PC-9 (cell line): ENCODE measurements at regions not wholly inside any gene's neighbourhood (a gene's known extent, or its start where the extent isn't known, plus 50 kb on each side); places are given as distances from the start of the nearest gene placed in this dataset.

ENCODE experiments used
- BruUV-seq: library from RNA; stranded (reverse); fragments of 400-500 nt; replicated peaks from 2 replicates; lab custom pipeline; 2021; lab: Mats Ljungman, UMichigan
- CTCF ChIA-PET: fragments of 300-600 bp; sonication (Branson Sonifier 250); formaldehyde crosslinking; loops from one replicate; lab custom pipeline; 2022; ENCODE audit warnings: antibody characterized with exemption; lab: Charles Lee
- POLR2A ChIA-PET: fragments of 300-600 bp; sonication (Branson Sonifier 250); formaldehyde crosslinking; loops from one replicate; lab custom pipeline; 2022; ENCODE audit warnings: antibody characterized with exemption; ENCODE audit not compliant: unreplicated experiment; lab: Charles Lee
- DNase-seq, 2 experiments: peaks; one replicate each; pipeline versions ENCODE4 v3.0.0 to v3.0.0-alpha.2; 2015 to 2022; ENCODE audit warnings: mixed read lengths in 1 of 2
- H2AFZ ChIP-seq: fragments of 200-600 bp; sonication (generic); 2 replicates; pipeline ENCODE4 v1.8.1; 2017; ENCODE audit warnings: antibody characterized with exemption
- H3F3A ChIP-seq: fragments of 200-600 bp; sonication (generic); 2 replicates; pipeline ENCODE4 v1.8.1; 2017; ENCODE audit warnings: antibody characterized with exemption, mild to moderate bottlenecking, low read depth; ENCODE audit not compliant: insufficient read depth
- H3K27ac ChIP-seq: fragments of 200-600 bp; sonication (generic); 2 replicates; pipeline ENCODE4 v1.6.1; 2016; ENCODE audit warnings: mixed run types
- H3K27me3 ChIP-seq: fragments of 200-600 bp; sonication (generic); 2 replicates; pipeline ENCODE4 v1.6.1; 2016; ENCODE audit warnings: low read depth, mixed run types; ENCODE audit not compliant: insufficient read depth
- H3K36me3 ChIP-seq: fragments of 200-600 bp; sonication (generic); 2 replicates; pipeline ENCODE4 v1.6.1; 2016; ENCODE audit warnings: low read depth, mixed run types
- H3K4me1 ChIP-seq: fragments of 200-600 bp; sonication (generic); replicated peaks from 2 replicates; pipeline ENCODE4 v1.6.1; 2016; ENCODE audit warnings: mixed run types; ENCODE audit not compliant: insufficient read depth
- H3K4me2 ChIP-seq: fragments of 200-600 bp; sonication (generic); 2 replicates; pipeline ENCODE4 v1.6.1; 2017; ENCODE audit warnings: mixed run types
- H3K4me3 ChIP-seq: fragments of 200-600 bp; sonication (generic); 2 replicates; pipeline ENCODE4 v1.6.1; 2016; ENCODE audit warnings: mixed run types
- H3K79me2 ChIP-seq: fragments of 200-600 bp; sonication (generic); 2 replicates; pipeline ENCODE4 v1.6.1; 2017; ENCODE audit warnings: low read depth, mixed run types
- H3K9me2 ChIP-seq: fragments of 200-600 bp; sonication (generic); 2 replicates; pipeline ENCODE4 v1.8.1; 2017; ENCODE audit warnings: mild to moderate bottlenecking; ENCODE audit not compliant: insufficient read depth
- H3K9me3 ChIP-seq: fragments of 200-600 bp; sonication (generic); 2 replicates; pipeline ENCODE4 v1.8.1; 2016; ENCODE audit warnings: low read depth; ENCODE audit not compliant: insufficient read depth
- H4K20me1 ChIP-seq: fragments of 200-600 bp; sonication (generic); 2 replicates; pipeline ENCODE4 v1.8.1; 2017; ENCODE audit not compliant: insufficient read depth
- EZH2 ChIP-seq: fragments of 200-600 bp; sonication (generic); IDR thresholded peaks from 2 replicates; pipeline ENCODE4 v1.8.0; 2017; ENCODE audit warnings: antibody characterized with exemption, low read depth
- intact Hi-C: fragments of 100-400 bp; cut with micrococcal nuclease; formaldehyde crosslinking; loops from one replicate; pipeline ENCODE4 v1.10.0; 2022; ENCODE audit not compliant: unreplicated experiment
- TF ChIP-seq, protein P1 (sequence below): fragments of 200-600 bp; sonication (generic); conservative IDR thresholded peaks from 2 replicates; pipeline ENCODE4 v1.6.1; 2017; ENCODE audit warnings: mixed run types, antibody characterized with exemption, mild to moderate bottlenecking, moderate library complexity

- CTCF ChIA-PET, result no interaction called here
- no peak overlapping the region for H2AFZ ChIP-seq
- H4K20me1 ChIP-seq, result no peaks in the 10 kb centered on the region
- H3K79me2 ChIP-seq, result no peaks in the 10 kb centered on the region
- H3K4me1 ChIP-seq, result no peaks in the 10 kb centered on the region
- H3F3A ChIP-seq, result no peaks in the 10 kb centered on the region
- H3K9me3 ChIP-seq, result no peaks in the 10 kb centered on the region
- intact Hi-C loops, result no loop called here
- H3K4me2 ChIP-seq, result no peak overlapping the region
- no TSS peak for BruUV-seq
- H3K36me3 ChIP-seq, result no peaks in the 10 kb centered on the region
- no peak for DNase-seq
- peaks cover 4% of the 10 kb centered on the region; the same call in 1 of the 2 replicates for H3K9me2 ChIP-seq
- H3K4me3 ChIP-seq, result no peak overlapping the region
- TF ChIP-seq, protein P1, sequence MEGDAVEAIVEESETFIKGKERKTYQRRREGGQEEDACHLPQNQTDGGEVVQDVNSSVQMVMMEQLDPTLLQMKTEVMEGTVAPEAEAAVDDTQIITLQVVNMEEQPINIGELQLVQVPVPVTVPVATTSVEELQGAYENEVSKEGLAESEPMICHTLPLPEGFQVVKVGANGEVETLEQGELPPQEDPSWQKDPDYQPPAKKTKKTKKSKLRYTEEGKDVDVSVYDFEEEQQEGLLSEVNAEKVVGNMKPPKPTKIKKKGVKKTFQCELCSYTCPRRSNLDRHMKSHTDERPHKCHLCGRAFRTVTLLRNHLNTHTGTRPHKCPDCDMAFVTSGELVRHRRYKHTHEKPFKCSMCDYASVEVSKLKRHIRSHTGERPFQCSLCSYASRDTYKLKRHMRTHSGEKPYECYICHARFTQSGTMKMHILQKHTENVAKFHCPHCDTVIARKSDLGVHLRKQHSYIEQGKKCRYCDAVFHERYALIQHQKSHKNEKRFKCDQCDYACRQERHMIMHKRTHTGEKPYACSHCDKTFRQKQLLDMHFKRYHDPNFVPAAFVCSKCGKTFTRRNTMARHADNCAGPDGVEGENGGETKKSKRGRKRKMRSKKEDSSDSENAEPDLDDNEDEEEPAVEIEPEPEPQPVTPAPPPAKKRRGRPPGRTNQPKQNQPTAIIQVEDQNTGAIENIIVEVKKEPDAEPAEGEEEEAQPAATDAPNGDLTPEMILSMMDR, result no peak
- TF ChIP-seq EZH2, result no peak
- H3K27ac ChIP-seq, result no peak overlapping the region
- H3K27me3 ChIP-seq, result no peaks in the 10 kb centered on the region
- POLR2A ChIA-PET, result no interaction called here
These were observed 74.9 kb upstream of the ZC3H11B start for GRCh38 chr1:219687779-219688178.

GRCh38 chr1:219686171-219686570, 73.3 kb upstream of the ZC3H11B start:
- Histone ChIP-seq H3K4me2 (no peak overlapping the region), H3K9me2 (peaks cover 4% of the 10 kb centered on the region; the same call in 1 of the 2 replicates), H3K27ac (no peak overlapping the region), H2AFZ (no peak overlapping the region), H3F3A (no peaks in the 10 kb centered on the region), H3K27me3 (no peaks in the 10 kb centered on the region), H4K20me1 (no peaks in the 10 kb centered on the region), H3K4me3 (no peak overlapping the region), H3K4me1 (no peaks in the 10 kb centered on the region), H3K36me3 (no peaks in the 10 kb centered on the region), H3K9me3 (no peaks in the 10 kb centered on the region), H3K79me2 (no peaks in the 10 kb centered on the region)
- DNase-seq, result no peak
- ChIA-PET POLR2A (no interaction called here), CTCF (no interaction called here)
- intact Hi-C loops, result no loop called here
- no TSS peak for BruUV-seq
- TF ChIP-seq EZH2, result no peak

- Histone ChIP-seq H3K4me3 (no peak overlapping the region), H3K36me3 (no peaks in the 10 kb centered on the region), H3K9me3 (no peaks in the 10 kb centered on the region), H3K4me1 (no peaks in the 10 kb centered on the region), H3K9me2 (no peaks in the 10 kb centered on the region), H2AFZ (0 out of 2 replicates have a peak overlapping the region, but pooled peaks have one; percentile 22), H3K4me2 (no peak overlapping the region), H3F3A (no peaks in the 10 kb centered on the region), H3K27ac (no peak overlapping the region), H3K79me2 (no peaks in the 10 kb centered on the region), H3K27me3 (no peaks in the 10 kb centered on the region), H4K20me1 (no peaks in the 10 kb centered on the region)
- ChIA-PET CTCF (no interaction called here), POLR2A (no interaction called here)
- intact Hi-C loops, result no loop called here
- no peak for DNase-seq
- BruUV-seq, result no TSS peak
- TF ChIP-seq EZH2, result no peak
- TF ChIP-seq, protein P1, result no peak
These were observed 69.9 kb upstream of the ZC3H11B start for GRCh38 chr1:219682788-219683187.

GRCh38 chr1:219681876-219682275, 69.0 kb upstream of the ZC3H11B start:
- no TSS peak for BruUV-seq
- DNase-seq, result no peak
- no peak for TF ChIP-seq EZH2
- TF ChIP-seq, protein P1, result no peak
- H4K20me1 ChIP-seq, result no peaks in the 10 kb centered on the region
- H3K27me3 ChIP-seq, result no peaks in the 10 kb centered on the region
- no peaks in the 10 kb centered on the region for H3F3A ChIP-seq
- H3K36me3 ChIP-seq, result no peaks in the 10 kb centered on the region
- no peak overlapping the region for H3K4me3 ChIP-seq
- H3K79me2 ChIP-seq, result no peaks in the 10 kb centered on the region
- intact Hi-C loops, result no loop called here
- no peak overlapping the region for H3K4me2 ChIP-seq
- H3K4me1 ChIP-seq, result no peaks in the 10 kb centered on the region
- no peaks in the 10 kb centered on the region for H3K9me3 ChIP-seq
- CTCF ChIA-PET, result no interaction called here
- POLR2A ChIA-PET, result no interaction called here
- no peak overlapping the region for H3K27ac ChIP-seq
- H2AFZ ChIP-seq, result no peak overlapping the region
- no peaks in the 10 kb centered on the region for H3K9me2 ChIP-seq
